ENCODE measurements at regions not wholly inside any gene's neighbourhood (a gene's known extent, or its start where the extent isn't known, plus 50 kb on each side); places are given as distances from the start of the nearest gene placed in this dataset.

GRCh38 chr16:5430598-5430997 is 333.0 kb upstream of the EEF2KMT start:
- H2BK5ac ChIP-seq (ENCODE audit: low read depth, low read length, poor library complexity, severe bottlenecking): no peak overlapping the region
- intact Hi-C loops (cut with micrococcal nuclease): no loop called here
- H3K4me1 ChIP-seq (ENCODE audit: control insufficient read depth, insufficient read depth, low read length): no peaks in the 10 kb centered on the region
- H2AFZ ChIP-seq (replicated peaks; ENCODE audit: low read length, poor library complexity): no peak overlapping the region
- ATAC-seq (ENCODE audit: low read depth) (no peak), DNase-seq (no peak)
- TF ChIP-seq MAZ (IDR thresholded peaks at IDR 0.05; ENCODE audit: borderline replicate concordance, low read depth, low read length) (no peak), NFE2L2 (IDR thresholded peaks at IDR 0.05; ENCODE audit: low read depth, low read length) (no peak), RAD21 (IDR thresholded peaks at IDR 0.05; ENCODE audit: low read length) (no peak), FOS (IDR thresholded peaks at IDR 0.05; ENCODE audit: low read depth, low read length) (no peak), SMC3 (IDR thresholded peaks at IDR 0.05; ENCODE audit: low read depth, low read length) (no peak), MXI1 (IDR thresholded peaks at IDR 0.05; ENCODE audit: borderline replicate concordance, low read depth, low read length) (no peak), CEBPB (IDR thresholded peaks at IDR 0.05; ENCODE audit: low read depth, low read length) (no peak), POLR2A (IDR thresholded peaks at IDR 0.05; ENCODE audit: low read depth, low read length) (no peak), BHLHE40 (IDR thresholded peaks at IDR 0.05; ENCODE audit: low read depth, low read length) (no peak), USF2 (IDR thresholded peaks at IDR 0.05; ENCODE audit: low read depth, low read length) (no peak), MAFK (IDR thresholded peaks at IDR 0.05; ENCODE audit: low read depth, low read length) (no peak), ELK1 (IDR thresholded peaks at IDR 0.05; ENCODE audit: borderline replicate concordance, low read depth, low read length) (no peak), CHD1 (IDR thresholded peaks at IDR 0.05; ENCODE audit: low read depth, low read length) (no peak)
- no peaks in the 10 kb centered on the region for H3K79me1 ChIP-seq (ENCODE audit: low read depth in 1 of 2, low read length in 2 of 2)
- no peak overlapping the region for H4K5ac ChIP-seq (ENCODE audit: low read depth, low read length)
- H4K91ac ChIP-seq (ENCODE audit: insufficient read depth, low read depth, low read length): no peak overlapping the region
- no peak overlapping the region for H3K9ac ChIP-seq (ENCODE audit: low read depth, low read length)
- no peak overlapping the region for H2AK5ac ChIP-seq (ENCODE audit: low read depth, low read length)
- dilution Hi-C loops (cut with HindIII; ENCODE audit: low sequenced_read_pairs, unreplicated experiment): no loop called here
- H3K18ac ChIP-seq (ENCODE audit: low read depth, low read length): no peak overlapping the region
- no peak overlapping the region for H2BK20ac ChIP-seq (ENCODE audit: low read depth, low read length)
- H3K4ac ChIP-seq (ENCODE audit: low read depth, low read length): no peak overlapping the region
- H3K4me3 ChIP-seq (ENCODE audit: insufficient read depth, low read depth, low read length): no peak overlapping the region
- H2BK120ac ChIP-seq (ENCODE audit: low read depth, low read length): no peak overlapping the region
- no peaks in the 10 kb centered on the region for H4K20me1 ChIP-seq (ENCODE audit: insufficient read depth, low read length)
- in situ Hi-C loops (cut with MboI; ENCODE audit: low sequenced_read_pairs): loop anchor here (25.0 kb wide), 1 partner anchor 93 kb away; no protein-coding TSS in a partner anchor
- H2BK15ac ChIP-seq (ENCODE audit: low read depth, low read length): no peak overlapping the region
- no peaks in the 10 kb centered on the region for H3K27me3 ChIP-seq (ENCODE audit: control insufficient read depth, insufficient read depth, low read length)
- no peak overlapping the region for H3K56ac ChIP-seq (ENCODE audit: extremely low read depth, insufficient read depth, low read length)
- BruUV-seq (replicated peaks): no TSS peak
- no peaks in the 10 kb centered on the region for H3K36me3 ChIP-seq (ENCODE audit: control insufficient read depth, insufficient read depth, low read length)
- no peak overlapping the region for H3K23ac ChIP-seq (ENCODE audit: low read depth, low read length)
- no peak overlapping the region for H3K27ac ChIP-seq (ENCODE audit: insufficient read depth, low read length)
- no CpG with 5 or more reads among the region's 3 CpGs for WGBS, 2 experiments (ENCODE audit: extremely low coverage in 2 of 2, insufficient read length in 1 of 2)
- ChIA-PET POLR2A (ENCODE audit: unreplicated experiment) (no interaction called here), CTCF (no interaction called here)
- no peak overlapping the region for H3K4me2 ChIP-seq (ENCODE audit: low read depth, low read length)
- H3K14ac ChIP-seq (replicated peaks; ENCODE audit: low read depth, low read length): no peak overlapping the region
- peaks cover 36% of the 10 kb centered on the region for H3K9me3 ChIP-seq (ENCODE audit: control insufficient read depth, insufficient read depth, low read length)
- H3K9me1 ChIP-seq (ENCODE audit: insufficient read depth, low read length): no peaks in the 10 kb centered on the region
- H2AK9ac ChIP-seq (replicated peaks; ENCODE audit: low read depth, low read length, poor library complexity): no peak overlapping the region
- H4K8ac ChIP-seq (ENCODE audit: low read depth in 2 of 2, low read length in 2 of 2): no peak overlapping the region
